DOHH2 (cell line): ENCODE measurements at regions not wholly inside any gene's neighbourhood (a gene's known extent, or its start where the extent isn't known, plus 50 kb on each side); places are given as distances from the start of the nearest gene placed in this dataset.

Source experiments
- H3F3A ChIP-seq: fragments of 200-600 bp; sonication (generic), shearing (Covaris generic); 2 replicates; pipeline ENCODE4 v1.6.0; 2016; ENCODE audit warnings: antibody characterized with exemption, mild to moderate bottlenecking; ENCODE audit not compliant: control insufficient read depth, insufficient read depth
- H3K27ac ChIP-seq: fragments of 200-600 bp; sonication (generic); 2 replicates; pipeline ENCODE4 v1.5.1; 2014; ENCODE audit warnings: low read depth, mild to moderate bottlenecking, low read length, moderate library complexity
- H3K27me3 ChIP-seq: fragments of 200-600 bp; sonication (generic); 2 replicates; pipeline ENCODE4 v1.6.1; 2014; ENCODE audit warnings: mild to moderate bottlenecking, low read length, mixed read lengths; ENCODE audit not compliant: control insufficient read depth
- H3K36me3 ChIP-seq: fragments of 200-600 bp; sonication (generic); 2 replicates; pipeline ENCODE4 v1.6.1; 2014; ENCODE audit warnings: mild to moderate bottlenecking, low read length, moderate library complexity, mixed read lengths; ENCODE audit not compliant: control insufficient read depth
- H3K4me1 ChIP-seq: fragments of 200-600 bp; sonication (generic); 2 replicates; pipeline ENCODE4 v1.6.1; 2014; ENCODE audit warnings: mild to moderate bottlenecking, low read length, mixed read lengths; ENCODE audit not compliant: control insufficient read depth
- H3K4me2 ChIP-seq: fragments of 200-600 bp; sonication (generic); 2 replicates; pipeline ENCODE4 v1.6.0; 2014; ENCODE audit warnings: mild to moderate bottlenecking, low read length, moderate library complexity
- H3K4me3 ChIP-seq: fragments of 200-600 bp; sonication (generic); 2 replicates; pipeline ENCODE4 v1.5.1; 2014; ENCODE audit warnings: mild to moderate bottlenecking, low read length, mixed read lengths
- H3K79me2 ChIP-seq: fragments of 200-600 bp; sonication (generic); 2 replicates; pipeline ENCODE4 v1.6.1; 2014; ENCODE audit warnings: mild to moderate bottlenecking, low read length, mixed read lengths; ENCODE audit not compliant: control insufficient read depth
- H3K9me2 ChIP-seq: fragments of 200-600 bp; sonication (generic); replicated peaks from 2 replicates; pipeline ENCODE4 v1.6.1; 2014; ENCODE audit warnings: mild to moderate bottlenecking, low read length, mixed read lengths; ENCODE audit not compliant: control insufficient read depth
- H3K9me3 ChIP-seq: fragments of 200-600 bp; sonication (generic); 2 replicates; pipeline ENCODE4 v1.6.1; 2014; ENCODE audit warnings: antibody characterized with exemption, low read length, mixed read lengths; ENCODE audit not compliant: control insufficient read depth, insufficient read depth
- H4K20me1 ChIP-seq: fragments of 200-600 bp; sonication (generic); 2 replicates; pipeline ENCODE4 v1.6.0; 2014; ENCODE audit warnings: low read depth, mild to moderate bottlenecking, antibody characterized with exemption, low read length, moderate library complexity; ENCODE audit not compliant: control insufficient read depth, insufficient read depth
- EZH2phosphoT487 ChIP-seq: fragments of 200-600 bp; sonication (generic); IDR thresholded peaks from 2 replicates; pipeline ENCODE4 v1.6.1; 2017; ENCODE audit warnings: borderline replicate concordance, mild to moderate bottlenecking, antibody characterized with exemption, low read length, moderate library complexity, mixed read lengths
- TF ChIP-seq, protein P1 (sequence below): fragments of 200-600 bp; sonication (generic); IDR thresholded peaks from one replicate; pipeline ENCODE4 v1.5.1; 2014; ENCODE audit warnings: antibody characterized with exemption, mild to moderate bottlenecking, low read depth, low read length; ENCODE audit not compliant: poor library complexity, severe bottlenecking

DNA sequence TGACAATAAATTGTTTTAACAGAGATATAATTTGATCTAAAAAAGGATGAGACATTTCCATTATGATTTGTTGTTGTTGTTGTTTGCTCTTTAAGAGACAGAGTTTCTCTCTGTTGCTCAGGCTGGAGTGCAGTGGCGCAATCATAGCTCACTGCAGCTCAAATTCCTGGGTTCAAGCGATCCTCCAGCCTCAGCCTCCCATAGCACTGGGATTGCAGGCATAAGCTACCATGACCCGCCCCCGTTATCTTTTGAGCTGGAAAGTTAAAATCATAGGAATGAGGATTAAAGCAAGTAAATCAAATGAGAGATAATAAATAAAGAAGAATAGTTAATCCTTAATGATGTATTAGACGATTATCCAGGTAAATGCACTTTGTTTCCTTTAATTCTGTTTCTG, 224.4 kb upstream of the SMIM31 start:
- no peak overlapping the region for H3K4me2 ChIP-seq
- no peaks in the 10 kb centered on the region for H3F3A ChIP-seq
- H3K79me2 ChIP-seq = no peaks in the 10 kb centered on the region
- no peaks in the 10 kb centered on the region for H4K20me1 ChIP-seq
- no peaks in the 10 kb centered on the region for H3K9me3 ChIP-seq
- TF ChIP-seq, protein P1, sequence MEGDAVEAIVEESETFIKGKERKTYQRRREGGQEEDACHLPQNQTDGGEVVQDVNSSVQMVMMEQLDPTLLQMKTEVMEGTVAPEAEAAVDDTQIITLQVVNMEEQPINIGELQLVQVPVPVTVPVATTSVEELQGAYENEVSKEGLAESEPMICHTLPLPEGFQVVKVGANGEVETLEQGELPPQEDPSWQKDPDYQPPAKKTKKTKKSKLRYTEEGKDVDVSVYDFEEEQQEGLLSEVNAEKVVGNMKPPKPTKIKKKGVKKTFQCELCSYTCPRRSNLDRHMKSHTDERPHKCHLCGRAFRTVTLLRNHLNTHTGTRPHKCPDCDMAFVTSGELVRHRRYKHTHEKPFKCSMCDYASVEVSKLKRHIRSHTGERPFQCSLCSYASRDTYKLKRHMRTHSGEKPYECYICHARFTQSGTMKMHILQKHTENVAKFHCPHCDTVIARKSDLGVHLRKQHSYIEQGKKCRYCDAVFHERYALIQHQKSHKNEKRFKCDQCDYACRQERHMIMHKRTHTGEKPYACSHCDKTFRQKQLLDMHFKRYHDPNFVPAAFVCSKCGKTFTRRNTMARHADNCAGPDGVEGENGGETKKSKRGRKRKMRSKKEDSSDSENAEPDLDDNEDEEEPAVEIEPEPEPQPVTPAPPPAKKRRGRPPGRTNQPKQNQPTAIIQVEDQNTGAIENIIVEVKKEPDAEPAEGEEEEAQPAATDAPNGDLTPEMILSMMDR = no peak
- TF ChIP-seq EZH2phosphoT487 = no peak
- H3K4me3 ChIP-seq = no peak overlapping the region
- H3K9me2 ChIP-seq = no peaks in the 10 kb centered on the region
- H3K27ac ChIP-seq = no peak overlapping the region
- no peaks in the 10 kb centered on the region for H3K27me3 ChIP-seq
- no peaks in the 10 kb centered on the region for H3K4me1 ChIP-seq
- H3K36me3 ChIP-seq = no peaks in the 10 kb centered on the region

- no peak overlapping the region for H3K27ac ChIP-seq
- H3K36me3 ChIP-seq = no peaks in the 10 kb centered on the region
- no peak overlapping the region for H3K4me2 ChIP-seq
- no peaks in the 10 kb centered on the region for H3F3A ChIP-seq
- H3K79me2 ChIP-seq = no peaks in the 10 kb centered on the region
- H3K27me3 ChIP-seq = no peaks in the 10 kb centered on the region
- no peaks in the 10 kb centered on the region for H4K20me1 ChIP-seq
- no peaks in the 10 kb centered on the region for H3K4me1 ChIP-seq
- TF ChIP-seq, protein P1 = no peak
- TF ChIP-seq EZH2phosphoT487 = no peak
- H3K9me3 ChIP-seq = no peaks in the 10 kb centered on the region
- H3K4me3 ChIP-seq = no peak overlapping the region
- H3K9me2 ChIP-seq = no peaks in the 10 kb centered on the region
Observed at GRCh38 chr4:164531336-164531735, 222.6 kb upstream of the SMIM31 start.

DNA sequence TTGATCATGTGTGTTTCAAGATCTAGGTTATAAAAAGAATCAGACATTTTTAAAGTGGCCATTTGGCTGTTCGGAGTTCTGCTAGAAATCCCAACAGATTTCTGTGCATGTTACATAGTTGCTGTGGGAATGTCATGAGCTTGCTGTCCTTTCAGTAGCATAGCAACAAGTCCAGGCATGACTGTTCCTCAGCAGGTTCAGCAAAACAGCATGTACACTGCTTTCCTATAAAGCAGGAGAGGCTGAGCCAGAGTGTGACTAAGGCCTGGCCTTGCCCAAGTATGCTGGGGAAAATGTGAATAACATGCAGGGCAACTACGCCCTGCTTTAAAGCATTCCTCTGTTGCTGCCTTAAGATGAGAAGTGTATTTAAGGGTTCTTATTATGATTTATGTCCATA, 217.1 kb upstream of the SMIM31 start:
- H3K9me3 ChIP-seq = no peaks in the 10 kb centered on the region
- no peaks in the 10 kb centered on the region for H3K9me2 ChIP-seq
- H3K4me2 ChIP-seq = no peak overlapping the region
- no peak overlapping the region for H3K4me3 ChIP-seq
- no peaks in the 10 kb centered on the region for H4K20me1 ChIP-seq
- no peak overlapping the region for H3K27ac ChIP-seq
- H3F3A ChIP-seq = no peaks in the 10 kb centered on the region
- no peaks in the 10 kb centered on the region for H3K79me2 ChIP-seq
- no peaks in the 10 kb centered on the region for H3K4me1 ChIP-seq
- TF ChIP-seq, protein P1 = no peak
- TF ChIP-seq EZH2phosphoT487 = no peak
- H3K36me3 ChIP-seq = no peaks in the 10 kb centered on the region
- no peaks in the 10 kb centered on the region for H3K27me3 ChIP-seq

DNA sequence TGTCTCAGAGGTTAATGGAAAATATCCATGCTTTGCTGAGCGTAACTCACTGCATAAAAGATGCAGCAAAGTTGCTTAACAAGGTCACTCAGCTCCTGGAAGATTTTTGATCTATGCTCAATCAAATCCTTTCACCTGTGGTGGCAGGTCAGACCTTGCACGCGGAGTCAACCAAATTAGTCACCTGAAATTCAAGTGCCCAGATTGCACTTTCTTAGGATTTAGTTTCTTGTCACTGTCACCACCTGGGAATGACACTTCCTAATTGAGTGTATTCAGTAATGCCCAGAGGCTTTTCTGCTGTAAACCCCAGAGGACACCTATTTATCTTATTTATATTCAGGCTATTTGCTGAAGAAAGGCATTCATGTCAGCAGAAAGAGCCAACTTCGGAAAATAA, 215.8 kb upstream of the SMIM31 start:
- Histone ChIP-seq H3F3A (no peaks in the 10 kb centered on the region), H3K9me2 (no peaks in the 10 kb centered on the region), H3K36me3 (no peaks in the 10 kb centered on the region), H3K4me2 (no peak overlapping the region), H3K4me3 (no peak overlapping the region), H4K20me1 (no peaks in the 10 kb centered on the region), H3K79me2 (no peaks in the 10 kb centered on the region), H3K27me3 (no peaks in the 10 kb centered on the region), H3K27ac (no peak overlapping the region), H3K4me1 (no peaks in the 10 kb centered on the region), H3K9me3 (no peaks in the 10 kb centered on the region)
- TF ChIP-seq EZH2phosphoT487 = no peak
- TF ChIP-seq, protein P1 = no peak
